K562 (cell line): ENCODE measurements at regions not wholly inside any gene's neighbourhood (a gene's known extent, or its start where the extent isn't known, plus 50 kb on each side); places are given as distances from the start of the nearest gene placed in this dataset.
A peak's percentile ranks its signal among the peaks of the same experiment; 100 is the strongest.

ENCODE experiments used
- CHD7 ChIP-seq: fragments of 200-600 bp; sonication (generic); IDR thresholded peaks from one replicate; pipeline ENCODE4 v1.6.1; 2012; ENCODE audit warnings: mild to moderate bottlenecking, low read depth, low read length, inconsistent platforms
- KHSRP ChIP-seq: fragments of 450-650 bp; IDR thresholded peaks from 2 replicates; pipeline ENCODE4 v1.6.1; 2017
- NCOA6 ChIP-seq: fragments of 450-650 bp; IDR thresholded peaks from 2 replicates; pipeline ENCODE4 v1.6.1; 2017; ENCODE audit warnings: mild to moderate bottlenecking
- RAD21 ChIP-seq, 2 experiments: fragments of 250-450 bp in 1 of 2; fragments of 450-650 bp in 1 of 2; sonication (Bioruptor Pico) in 1 of 2; formaldehyde crosslinking in 1 of 2; IDR thresholded peaks in 1 of 2; conservative IDR thresholded peaks in 1 of 2; 2 replicates each; pipeline versions ENCODE4 v1.4.0 to v1.8.0; 2020 to 2022; ENCODE audit warnings: mild to moderate bottlenecking in 2 of 2, moderate library complexity in 1 of 2
- SNAPC5 ChIP-seq: fragments of 250-450 bp; sonication (Bioruptor Pico); IDR thresholded peaks from 2 replicates; pipeline ENCODE4 v1.8.0; 2021; ENCODE audit warnings: moderate library complexity, mild to moderate bottlenecking, inconsistent platforms
- XRCC3 ChIP-seq: fragments of 450-650 bp; IDR thresholded peaks from 2 replicates; pipeline ENCODE4 v1.6.1; 2017; ENCODE audit warnings: mild to moderate bottlenecking, moderate library complexity
- ZNF239 ChIP-seq: fragments of 250-450 bp; sonication (Bioruptor Pico); IDR thresholded peaks from 2 replicates; pipeline ENCODE4 v1.4.0; 2020; ENCODE audit warnings: mild to moderate bottlenecking
- ZNF347 ChIP-seq: fragments of 450-650 bp; formaldehyde crosslinking; IDR thresholded peaks from 2 replicates; pipeline ENCODE4 v1.4.0; 2020; ENCODE audit warnings: low read depth, mild to moderate bottlenecking, moderate library complexity

DNA sequence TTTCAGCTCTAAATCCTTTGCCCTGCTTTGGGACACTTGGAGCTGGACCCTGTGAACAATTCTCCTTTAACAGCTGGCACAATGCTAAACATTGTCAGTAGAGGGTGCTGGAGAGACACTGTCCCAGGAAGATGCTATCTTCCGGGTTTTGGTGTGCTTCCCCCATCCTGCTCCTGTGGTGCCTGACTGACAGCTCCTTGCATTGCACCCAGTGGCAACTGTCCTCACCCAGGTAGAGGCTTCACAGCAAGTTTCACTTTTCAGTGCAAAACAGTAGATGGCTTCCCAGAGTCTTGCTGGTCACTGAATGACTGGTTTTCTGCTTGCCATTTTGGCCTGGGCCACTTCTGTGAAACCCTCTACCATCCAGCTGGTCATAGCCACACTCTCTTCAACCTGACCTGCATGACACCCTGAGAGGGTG, 77.3 kb downstream of the CDC14C start (continued):
- TF ChIP-seq CHD7 (no peak), ZNF347 (CRISPR knock-in tag) (no peak), SNAPC5 (no peak), RAD21 (CRISPR knock-in tag; conservative IDR thresholded peaks at IDR 0.05 in 1 of 2, IDR thresholded peaks at IDR 0.05 in 1 of 2) (peak in 1 of 2 experiments; percentile 37; a peak in 2 of 4 replicates), ZNF239 (CRISPR knock-in tag) (no peak), XRCC3 (no peak), KHSRP (no peak), NCOA6 (no peak)
